Trophoblast cell (in vitro differentiated cells and primary cell): ENCODE measurements at regions not wholly inside any gene's neighbourhood (a gene's known extent, or its start where the extent isn't known, plus 50 kb on each side); places are given as distances from the start of the nearest gene placed in this dataset.

ENCODE experiments used
- DNase-seq, 2 donors: peaks; one replicate each; pipeline ENCODE4 v3.0.0-alpha.2; 2016
- H2AFZ ChIP-seq: 2 replicates; pipeline ENCODE4 v1.6.1; 2013; ENCODE audit warnings: low read length, moderate library complexity, mild to moderate bottlenecking; ENCODE audit not compliant: insufficient read depth, poor library complexity
- H2AK5ac ChIP-seq: 2 replicates; pipeline ENCODE4 v1.6.1; 2013; ENCODE audit warnings: mild to moderate bottlenecking, low read length
- H2BK120ac ChIP-seq: 2 replicates; pipeline ENCODE4 v1.6.1; 2013; ENCODE audit warnings: low read length, mild to moderate bottlenecking, moderate library complexity; ENCODE audit not compliant: insufficient read depth, poor library complexity
- H2BK12ac ChIP-seq: 2 replicates; pipeline ENCODE4 v1.6.1; 2013; ENCODE audit warnings: mild to moderate bottlenecking, low read length, moderate library complexity
- H2BK5ac ChIP-seq: 2 replicates; pipeline ENCODE4 v1.6.1; 2013; ENCODE audit warnings: low read length, low read depth, moderate library complexity, mild to moderate bottlenecking; ENCODE audit not compliant: poor library complexity
- H3K14ac ChIP-seq: 2 replicates; pipeline ENCODE4 v1.6.1; 2013; ENCODE audit warnings: mild to moderate bottlenecking, low read length
- H3K18ac ChIP-seq: 2 replicates; pipeline ENCODE4 v1.6.1; 2013; ENCODE audit warnings: mild to moderate bottlenecking, low read length
- H3K23ac ChIP-seq: 2 replicates; pipeline ENCODE4 v1.6.1; 2013; ENCODE audit warnings: low read length
- H3K27ac ChIP-seq: 2 replicates; pipeline ENCODE4 v1.5.1; 2013; ENCODE audit warnings: low read depth, mild to moderate bottlenecking, inconsistent platforms, low read length, moderate library complexity
- H3K27me3 ChIP-seq: 2 replicates; pipeline ENCODE4 v1.6.1; 2013; ENCODE audit warnings: inconsistent platforms, mild to moderate bottlenecking, low read length, moderate library complexity; ENCODE audit not compliant: insufficient read depth
- H3K36me3 ChIP-seq, 2 experiments: 1 replicate in 1 of 2; 2 replicates in 1 of 2; pipeline ENCODE4 v1.6.1; 2013; ENCODE audit warnings: low read length in 2 of 2, mild to moderate bottlenecking in 2 of 2, moderate library complexity in 1 of 2; ENCODE audit not compliant: insufficient read depth in 2 of 2, control insufficient read depth in 1 of 2
- H3K4ac ChIP-seq: 2 replicates; pipeline ENCODE4 v1.6.1; 2013; ENCODE audit warnings: low read depth, mild to moderate bottlenecking, low read length, moderate library complexity
- H3K4me1 ChIP-seq, 2 experiments: 1 replicate in 1 of 2; 2 replicates in 1 of 2; pipeline ENCODE4 v1.6.1; 2013; ENCODE audit warnings: low read length in 2 of 2, mild to moderate bottlenecking in 2 of 2, moderate library complexity in 1 of 2; ENCODE audit not compliant: insufficient read depth in 2 of 2, control insufficient read depth in 1 of 2
- H3K4me2 ChIP-seq: 2 replicates; pipeline ENCODE4 v1.6.1; 2013; ENCODE audit warnings: inconsistent platforms, mild to moderate bottlenecking, low read length, moderate library complexity
- H3K4me3 ChIP-seq: 2 replicates; pipeline ENCODE4 v1.5.1; 2013; ENCODE audit warnings: mild to moderate bottlenecking, low read depth, low read length, inconsistent platforms
- H3K79me1 ChIP-seq: one replicate; pipeline ENCODE4 v1.6.1; 2013; ENCODE audit warnings: low read length
- H3K79me2 ChIP-seq: 2 replicates; pipeline ENCODE4 v1.6.1; 2013; ENCODE audit warnings: low read length, mild to moderate bottlenecking; ENCODE audit not compliant: control insufficient read depth, insufficient read depth, poor library complexity
- H3K9ac ChIP-seq: 2 replicates; pipeline ENCODE4 v1.6.1; 2013; ENCODE audit warnings: mild to moderate bottlenecking, low read length
- H3K9me3 ChIP-seq: 2 replicates; pipeline ENCODE4 v1.6.1; 2013; ENCODE audit warnings: low read depth, mild to moderate bottlenecking, control low read depth, inconsistent platforms, low read length; ENCODE audit not compliant: insufficient read depth
- H4K12ac ChIP-seq: 2 replicates; pipeline ENCODE4 v1.6.1; 2013; ENCODE audit warnings: low read depth, mild to moderate bottlenecking, low read length, moderate library complexity
- H4K8ac ChIP-seq: 2 replicates; pipeline ENCODE4 v1.6.1; 2013; ENCODE audit warnings: low read depth, mild to moderate bottlenecking, low read length, moderate library complexity
- H4K91ac ChIP-seq: one replicate; pipeline ENCODE4 v1.6.1; 2013; ENCODE audit warnings: low read depth, mild to moderate bottlenecking, low read length, moderate library complexity
- WGBS: extraction: QIAGEN DNeasy Blood & Tissue Kit; methylation state at CpG from one replicate; pipeline ENCODE4 v1.1.7; 2013; ENCODE audit warnings: missing lambda C conversion rate; ENCODE audit not compliant: insufficient read length, insufficient coverage; ENCODE audit errors: extremely low coverage; 5-methylcytosine and 5-hydroxymethylcytosine counted together

- Histone ChIP-seq H2BK5ac (no peak overlapping the region), H3K79me1 (peaks cover 13% of the 10 kb centered on the region), H2BK12ac (no peak overlapping the region), H3K36me3 (no peaks in the 10 kb centered on the region), H4K91ac (no peak overlapping the region), H3K9ac (no peak overlapping the region), H3K14ac (no peak overlapping the region), H3K79me2 (peaks cover 2% of the 10 kb centered on the region), H2AFZ (no peak overlapping the region), H3K4me1 (peaks cover 4 to 10% of the 10 kb centered on the region in 2 experiments), H3K9me3 (no peaks in the 10 kb centered on the region), H4K12ac (no peak overlapping the region), H3K4me2 (no peak overlapping the region), H3K27ac (no peak overlapping the region), H3K4me3 (no peak overlapping the region), H3K27me3 (no peaks in the 10 kb centered on the region), H3K23ac (no peak overlapping the region), H3K18ac (no peak overlapping the region), H2BK120ac (no peak overlapping the region), H4K8ac (no peak overlapping the region), H3K4ac (no peak overlapping the region), H2AK5ac (no peak overlapping the region)
- DNase-seq = no peak
- no CpG with 5 or more reads among the region's 2 CpGs for WGBS
Measured at GRCh38 chr11:128198216-128198772, 389.1 kb downstream of the ETS1 start.

- H2AK5ac ChIP-seq = no peak overlapping the region
- no peaks in the 10 kb centered on the region for H3K4me1 ChIP-seq
- H2AFZ ChIP-seq = no peak overlapping the region
- H3K4me3 ChIP-seq = no peak overlapping the region
- H3K79me2 ChIP-seq = no peaks in the 10 kb centered on the region
- H3K27me3 ChIP-seq = no peaks in the 10 kb centered on the region
- no peak overlapping the region for H3K14ac ChIP-seq
- no peak overlapping the region for H3K4me2 ChIP-seq
- no peak overlapping the region for H3K18ac ChIP-seq
- no peaks in the 10 kb centered on the region for H3K9me3 ChIP-seq
- H4K8ac ChIP-seq = no peak overlapping the region
- no peak overlapping the region for H4K12ac ChIP-seq
- H2BK5ac ChIP-seq = no peak overlapping the region
- H3K27ac ChIP-seq = no peak overlapping the region
- peaks cover 4% of the 10 kb centered on the region for H3K79me1 ChIP-seq
- no peak overlapping the region for H4K91ac ChIP-seq
- H3K9ac ChIP-seq = no peak overlapping the region
- no peak overlapping the region for H3K23ac ChIP-seq
- no peak overlapping the region for H2BK120ac ChIP-seq
- H2BK12ac ChIP-seq = no peak overlapping the region
- H3K36me3 ChIP-seq = no peaks in the 10 kb centered on the region
- DNase-seq = no peak
- H3K4ac ChIP-seq = no peak overlapping the region
Measured at GRCh38 chr11:128196235-128196634, 391.1 kb downstream of the ETS1 start.

GRCh38 chr11:128195756-128196155 lies 391.6 kb downstream of the ETS1 start:
- Histone ChIP-seq H3K79me2 (no peaks in the 10 kb centered on the region), H3K18ac (no peak overlapping the region), H3K4me3 (no peak overlapping the region), H2AFZ (no peak overlapping the region), H3K4ac (no peak overlapping the region), H4K8ac (no peak overlapping the region), H3K27ac (no peak overlapping the region), H2AK5ac (no peak overlapping the region), H2BK120ac (no peak overlapping the region), H3K27me3 (no peaks in the 10 kb centered on the region), H3K4me2 (no peak overlapping the region), H2BK12ac (no peak overlapping the region), H4K12ac (no peak overlapping the region), H3K79me1 (peaks cover 4% of the 10 kb centered on the region), H2BK5ac (no peak overlapping the region), H3K9me3 (no peaks in the 10 kb centered on the region), H3K9ac (no peak overlapping the region), H3K14ac (no peak overlapping the region), H4K91ac (no peak overlapping the region), H3K23ac (no peak overlapping the region), H3K36me3 (no peaks in the 10 kb centered on the region), H3K4me1 (no peaks in the 10 kb centered on the region)
- no CpG with 5 or more reads among the region's 1 CpG for WGBS
- DNase-seq = no peak

GRCh38 chr11:128195057-128195751 lies 392.2 kb downstream of the ETS1 start:
- no peaks in the 10 kb centered on the region for H3K9me3 ChIP-seq
- DNase-seq = no peak
- peaks cover 3% of the 10 kb centered on the region for H3K79me1 ChIP-seq
- H3K18ac ChIP-seq = no peak overlapping the region
- no CpG with 5 or more reads among the region's 6 CpGs for WGBS
- no peak overlapping the region for H2BK5ac ChIP-seq
- H4K8ac ChIP-seq = no peak overlapping the region
- H2AFZ ChIP-seq = no peak overlapping the region
- no peak overlapping the region for H3K23ac ChIP-seq
- no peak overlapping the region for H3K4me3 ChIP-seq
- H4K91ac ChIP-seq = no peak overlapping the region
- no peak overlapping the region for H2AK5ac ChIP-seq
- no peak overlapping the region for H3K14ac ChIP-seq
- H3K9ac ChIP-seq = no peak overlapping the region
- H3K4ac ChIP-seq = no peak overlapping the region
- H2BK120ac ChIP-seq = no peak overlapping the region
- H3K79me2 ChIP-seq = no peaks in the 10 kb centered on the region
- no peaks in the 10 kb centered on the region for H3K36me3 ChIP-seq
- no peak overlapping the region for H4K12ac ChIP-seq
- no peak overlapping the region for H2BK12ac ChIP-seq
- H3K27ac ChIP-seq = no peak overlapping the region
- no peaks in the 10 kb centered on the region for H3K27me3 ChIP-seq
- no peaks in the 10 kb centered on the region for H3K4me1 ChIP-seq
- H3K4me2 ChIP-seq = no peak overlapping the region
